ENCODE measurements at regions not wholly inside any gene's neighbourhood (a gene's known extent, or its start where the extent isn't known, plus 50 kb on each side); places are given as distances from the start of the nearest gene placed in this dataset.

DNA sequence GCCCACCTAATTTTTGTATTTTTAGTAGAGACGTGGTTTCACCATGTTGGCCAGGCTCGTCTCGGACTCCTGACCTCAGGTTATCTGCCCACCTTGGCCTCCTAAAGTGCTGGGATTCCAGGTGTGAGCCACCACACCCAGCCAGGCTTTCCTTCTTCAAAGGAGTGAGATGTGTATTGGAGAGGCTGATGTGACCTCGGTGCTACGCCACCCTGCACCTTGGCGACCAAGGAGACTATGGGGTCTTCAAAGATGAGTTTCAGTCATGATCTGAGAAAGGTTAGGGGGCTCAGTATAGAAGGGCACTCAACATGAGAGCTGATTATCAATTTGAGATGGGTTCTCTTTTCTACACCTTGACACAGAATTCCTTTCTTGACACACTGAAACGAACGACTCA lies 284.2 kb upstream of the WWC1 start:
- Histone ChIP-seq H3K4me1 (ENCODE audit: control insufficient read depth in 1 of 2, insufficient read depth in 2 of 2, low read length in 2 of 2) (no peaks in the 10 kb centered on the region), H2AFZ (ENCODE audit: insufficient read depth, low read depth, low read length, poor library complexity, severe bottlenecking) (no peak overlapping the region), H4K20me1 (ENCODE audit: insufficient read depth, low read length) (no peaks in the 10 kb centered on the region), H3K9ac (ENCODE audit: insufficient read depth, low read length, poor library complexity, severe bottlenecking) (no peak overlapping the region), H3K36me3 (replicated peaks in 1 of 2; ENCODE audit: control insufficient read depth in 1 of 2, insufficient read depth in 2 of 2, low read length in 2 of 2) (no peaks in the 10 kb centered on the region), H3K27ac (ENCODE audit: low read depth in 1 of 2, low read length in 2 of 2) (no peak overlapping the region), H3K79me2 (ENCODE audit: insufficient read depth, low read length) (no peaks in the 10 kb centered on the region), H3K4me3 (replicated peaks in 1 of 3; ENCODE audit: low read depth in 2 of 3, low read length in 3 of 3) (no peak overlapping the region), H3K9me3 (replicated peaks in 1 of 2; ENCODE audit: control insufficient read depth in 1 of 2, insufficient read depth in 1 of 2, low read length in 2 of 2) (no peaks in the 10 kb centered on the region), H3K27me3 (ENCODE audit: control insufficient read depth in 2 of 2, insufficient read depth in 2 of 2, low read length in 2 of 2) (no peaks in the 10 kb centered on the region), H3K4me2 (replicated peaks; ENCODE audit: extremely low read depth, low read length, poor library complexity, severe bottlenecking) (no peak overlapping the region)
- Mint-ChIP-seq H3K36me3 (no peaks in the 10 kb centered on the region), H3K4me1 (no peaks in the 10 kb centered on the region), H3K27ac (peak overlapping the region in 1 of 7 donors; percentile 36), H3K4me3 (no peak overlapping the region), H3K9me3 (peaks cover 0 to 4% (median 0%) of the 10 kb centered on the region in 7 donors), H3K27me3 (ENCODE audit: low read depth in 3 of 3) (peaks cover 0 to 1% (median 0%) of the 10 kb centered on the region in 3 donors)
- intact Hi-C loops (cut with micrococcal nuclease), result no loop called here
- no peak for DNase-seq
- 93% methylated on average over 3 of the region's 8 CpGs for WGBS (ENCODE audit: insufficient coverage)
- TF ChIP-seq, protein P1, sequence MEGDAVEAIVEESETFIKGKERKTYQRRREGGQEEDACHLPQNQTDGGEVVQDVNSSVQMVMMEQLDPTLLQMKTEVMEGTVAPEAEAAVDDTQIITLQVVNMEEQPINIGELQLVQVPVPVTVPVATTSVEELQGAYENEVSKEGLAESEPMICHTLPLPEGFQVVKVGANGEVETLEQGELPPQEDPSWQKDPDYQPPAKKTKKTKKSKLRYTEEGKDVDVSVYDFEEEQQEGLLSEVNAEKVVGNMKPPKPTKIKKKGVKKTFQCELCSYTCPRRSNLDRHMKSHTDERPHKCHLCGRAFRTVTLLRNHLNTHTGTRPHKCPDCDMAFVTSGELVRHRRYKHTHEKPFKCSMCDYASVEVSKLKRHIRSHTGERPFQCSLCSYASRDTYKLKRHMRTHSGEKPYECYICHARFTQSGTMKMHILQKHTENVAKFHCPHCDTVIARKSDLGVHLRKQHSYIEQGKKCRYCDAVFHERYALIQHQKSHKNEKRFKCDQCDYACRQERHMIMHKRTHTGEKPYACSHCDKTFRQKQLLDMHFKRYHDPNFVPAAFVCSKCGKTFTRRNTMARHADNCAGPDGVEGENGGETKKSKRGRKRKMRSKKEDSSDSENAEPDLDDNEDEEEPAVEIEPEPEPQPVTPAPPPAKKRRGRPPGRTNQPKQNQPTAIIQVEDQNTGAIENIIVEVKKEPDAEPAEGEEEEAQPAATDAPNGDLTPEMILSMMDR (IDR thresholded peaks at IDR 0.05), result no peak

DNA sequence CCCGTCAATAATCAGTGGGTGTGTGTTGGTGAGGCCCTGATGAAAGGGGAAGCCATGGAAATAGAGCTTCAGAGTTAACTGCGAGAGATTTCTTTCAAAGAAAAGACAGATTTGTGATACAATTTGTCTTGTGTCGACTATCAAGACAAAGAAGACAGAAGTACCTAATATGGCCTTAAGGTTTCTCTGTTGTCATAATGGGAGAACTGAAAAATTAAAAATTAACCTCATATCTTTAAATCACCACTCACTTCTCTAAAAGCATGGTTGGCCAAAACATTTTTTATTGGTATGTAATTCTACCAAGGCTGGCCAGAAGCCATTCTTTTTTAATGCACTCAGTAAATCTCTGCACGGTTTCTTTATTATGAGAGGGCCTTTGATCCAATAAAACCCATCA lies 282.9 kb upstream of the WWC1 start:
- Histone ChIP-seq H3K27me3 (ENCODE audit: control insufficient read depth in 2 of 2, insufficient read depth in 2 of 2, low read length in 2 of 2) (no peaks in the 10 kb centered on the region), H2AFZ (ENCODE audit: insufficient read depth, low read depth, low read length, poor library complexity, severe bottlenecking) (no peak overlapping the region)
- intact Hi-C loops (cut with micrococcal nuclease), result no loop called here

More for the DNA sequence above, 282.9 kb upstream of the WWC1 start:
- TF ChIP-seq, protein P1 (IDR thresholded peaks at IDR 0.05), result no peak
- Histone ChIP-seq H3K36me3 (replicated peaks in 1 of 2; ENCODE audit: control insufficient read depth in 1 of 2, insufficient read depth in 2 of 2, low read length in 2 of 2) (no peaks in the 10 kb centered on the region), H3K9me3 (replicated peaks in 1 of 2; ENCODE audit: control insufficient read depth in 1 of 2, insufficient read depth in 1 of 2, low read length in 2 of 2) (no peaks in the 10 kb centered on the region), H4K20me1 (ENCODE audit: insufficient read depth, low read length) (no peaks in the 10 kb centered on the region), H3K27ac (ENCODE audit: low read depth in 1 of 2, low read length in 2 of 2) (no peak overlapping the region), H3K4me1 (ENCODE audit: control insufficient read depth in 1 of 2, insufficient read depth in 2 of 2, low read length in 2 of 2) (no peaks in the 10 kb centered on the region), H3K4me2 (replicated peaks; ENCODE audit: extremely low read depth, low read length, poor library complexity, severe bottlenecking) (no peak overlapping the region), H3K79me2 (ENCODE audit: insufficient read depth, low read length) (no peaks in the 10 kb centered on the region), H3K4me3 (replicated peaks in 1 of 3; ENCODE audit: low read depth in 2 of 3, low read length in 3 of 3) (no peak overlapping the region), H3K9ac (ENCODE audit: insufficient read depth, low read length, poor library complexity, severe bottlenecking) (no peak overlapping the region)
- H3K9me3 Mint-ChIP-seq, result peaks cover 0 to 4% (median 0%) of the 10 kb centered on the region in 7 donors
- no peaks in the 10 kb centered on the region for H3K36me3 Mint-ChIP-seq
- H3K27me3 Mint-ChIP-seq (ENCODE audit: low read depth in 3 of 3), result peaks cover 0 to 1% (median 0%) of the 10 kb centered on the region in 3 donors
- no peaks in the 10 kb centered on the region for H3K4me1 Mint-ChIP-seq
- no peak overlapping the region for H3K4me3 Mint-ChIP-seq
- no peak for DNase-seq
- no peak overlapping the region for H3K27ac Mint-ChIP-seq
- 100% methylated on average over 2 of the region's 4 CpGs for WGBS (ENCODE audit: insufficient coverage)

Data from CD14-positive monocyte (primary cell).